ENCODE measurements at regions not wholly inside any gene's neighbourhood (a gene's known extent, or its start where the extent isn't known, plus 50 kb on each side); places are given as distances from the start of the nearest gene placed in this dataset.

DNA sequence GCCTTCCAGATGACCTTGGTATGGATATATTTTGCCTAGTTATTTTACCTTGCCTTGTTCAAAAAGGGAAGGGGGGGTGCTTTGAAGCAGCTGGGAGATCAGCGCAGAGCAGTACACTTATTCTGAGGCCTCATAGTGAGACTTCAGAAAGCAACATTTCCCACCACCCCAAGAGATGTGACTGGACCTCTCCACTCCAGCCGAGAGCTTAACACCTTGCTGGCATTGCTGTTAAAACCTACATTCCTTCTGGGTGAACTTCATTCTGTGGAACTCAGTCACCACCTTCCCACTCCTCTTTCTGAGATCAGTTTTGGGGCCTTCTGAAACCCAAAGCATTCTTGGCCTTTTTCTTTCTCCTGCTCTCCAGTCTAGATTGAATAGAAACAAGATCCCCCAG is 148.7 kb downstream of the BARHL2 start:
- no peaks in the 10 kb centered on the region for H3K79me2 ChIP-seq (ENCODE audit: insufficient read depth, low read length)
- H2AFZ ChIP-seq (ENCODE audit: low read depth, low read length, poor library complexity, severe bottlenecking) = no peak overlapping the region
- ChIA-PET RAD21 (ENCODE audit: low non-redundant PET in 1 of 2, low total read pairs in 2 of 2, uncharacterized antibody in 2 of 2, unreplicated experiment in 2 of 2) (no interaction called here), CTCF (interaction anchor here (1.5 to 2.7 kb wide), 3 partner anchors 11 to 48 kb away, joined by 4 to 14 read pairs (median 11); no protein-coding TSS in a partner anchor), POLR2A (no interaction called here)
- no peak for ATAC-seq
- H3K4me3 ChIP-seq (replicated peaks in 1 of 2; ENCODE audit: low read depth in 1 of 2, low read length in 2 of 2) = no peak overlapping the region
- H3K4me2 ChIP-seq (ENCODE audit: low read length) = no peak overlapping the region
- H3K9me3 ChIP-seq (ENCODE audit: control insufficient read depth in 1 of 2, insufficient read depth in 1 of 2, low read depth in 1 of 2, low read length in 2 of 2) = no peaks in the 10 kb centered on the region
- H3K27me3 ChIP-seq (ENCODE audit: insufficient read depth, low read length) = peaks cover 29% of the 10 kb centered on the region
- no peak for DNase-seq (ENCODE audit: low read depth, low spot score)
- no peaks in the 10 kb centered on the region for H3K36me3 ChIP-seq (ENCODE audit: control insufficient read depth in 1 of 2, insufficient read depth in 2 of 2, low read length in 2 of 2)
- H3K27ac ChIP-seq (ENCODE audit: low read depth, low read length) = no peak overlapping the region
- no TSS peak for BruUV-seq (replicated peaks)
- TF ChIP-seq ZNF274 (IDR thresholded peaks at IDR 0.05; ENCODE audit: low read depth, low read length) (no peak), CEBPB (IDR thresholded peaks at IDR 0.05; ENCODE audit: low read depth) (no peak), SP1 (IDR thresholded peaks at IDR 0.05; ENCODE audit: low read depth) (no peak), EZH2phosphoT487 (IDR thresholded peaks at IDR 0.05; ENCODE audit: borderline replicate concordance) (no peak), POLR2A (IDR thresholded peaks at IDR 0.05; ENCODE audit: borderline replicate concordance, extremely low read depth, insufficient read depth, insufficient read length) (no peak)
- TF ChIP-seq, protein P1, sequence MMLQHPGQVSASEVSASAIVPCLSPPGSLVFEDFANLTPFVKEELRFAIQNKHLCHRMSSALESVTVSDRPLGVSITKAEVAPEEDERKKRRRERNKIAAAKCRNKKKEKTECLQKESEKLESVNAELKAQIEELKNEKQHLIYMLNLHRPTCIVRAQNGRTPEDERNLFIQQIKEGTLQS (IDR thresholded peaks at IDR 0.05) = no peak
- no peaks in the 10 kb centered on the region for H3K4me1 ChIP-seq (ENCODE audit: control insufficient read depth in 1 of 2, insufficient read depth in 2 of 2, low read length in 2 of 2)
- intact Hi-C loops (cut with micrococcal nuclease) = no loop called here
- no peak overlapping the region for H3K9ac ChIP-seq (ENCODE audit: low read length)
- no peaks in the 10 kb centered on the region for H4K20me1 ChIP-seq (ENCODE audit: insufficient read depth)
- no peaks in the 10 kb centered on the region for H3K9me2 ChIP-seq (ENCODE audit: insufficient read depth)

DNA sequence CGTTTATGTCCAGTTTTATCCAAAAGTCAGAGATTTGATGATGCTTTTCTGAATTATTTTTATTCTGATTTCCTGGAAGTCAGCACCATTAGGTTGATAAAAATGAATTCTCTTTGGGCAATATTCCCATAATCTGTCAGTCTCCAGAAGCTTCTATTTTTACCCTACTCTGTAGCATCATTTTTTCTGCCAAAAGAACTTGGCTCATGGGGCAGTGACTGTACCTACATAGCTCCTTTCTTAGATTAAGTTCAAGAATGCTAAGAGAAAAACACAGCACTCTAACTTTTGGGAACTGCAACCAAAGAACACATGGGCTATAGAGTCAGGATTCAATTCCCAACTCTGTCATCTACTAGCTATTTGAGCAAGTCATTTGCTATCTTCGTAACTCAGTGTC is 152.9 kb downstream of the BARHL2 start:
- CTCF ChIA-PET = interaction anchor here (1.4 kb wide), 1 partner anchor 15 kb away, joined by 5 read pairs; no protein-coding TSS in a partner anchor
- RAD21 ChIA-PET (ENCODE audit: low non-redundant PET in 1 of 2, low total read pairs in 2 of 2, uncharacterized antibody in 2 of 2, unreplicated experiment in 2 of 2) = no interaction called here
- POLR2A ChIA-PET = no interaction called here
- Histone ChIP-seq H2AFZ (ENCODE audit: low read depth, low read length, poor library complexity, severe bottlenecking) (no peak overlapping the region), H3K4me2 (ENCODE audit: low read length) (no peak overlapping the region), H3K79me2 (ENCODE audit: insufficient read depth, low read length) (no peaks in the 10 kb centered on the region), H3K36me3 (ENCODE audit: control insufficient read depth in 1 of 2, insufficient read depth in 2 of 2, low read length in 2 of 2) (no peaks in the 10 kb centered on the region), H3K4me1 (ENCODE audit: control insufficient read depth in 1 of 2, insufficient read depth in 2 of 2, low read length in 2 of 2) (no peaks in the 10 kb centered on the region), H3K9ac (ENCODE audit: low read length) (no peak overlapping the region), H3K9me3 (ENCODE audit: control insufficient read depth in 1 of 2, insufficient read depth in 1 of 2, low read depth in 1 of 2, low read length in 2 of 2) (no peaks in the 10 kb centered on the region), H3K27ac (ENCODE audit: low read depth, low read length) (no peak overlapping the region), H3K27me3 (ENCODE audit: insufficient read depth, low read length) (peaks cover 44% of the 10 kb centered on the region), H4K20me1 (ENCODE audit: insufficient read depth) (no peaks in the 10 kb centered on the region), H3K4me3 (replicated peaks in 1 of 2; ENCODE audit: low read depth in 1 of 2, low read length in 2 of 2) (no peak overlapping the region), H3K9me2 (ENCODE audit: insufficient read depth) (no peaks in the 10 kb centered on the region)
- BruUV-seq (replicated peaks) = no TSS peak
- TF ChIP-seq MAX (IDR thresholded peaks at IDR 0.05) (no peak), FOSL1 (IDR thresholded peaks at IDR 0.05; ENCODE audit: low read depth) (no peak), ELF1 (IDR thresholded peaks at IDR 0.05; ENCODE audit: borderline replicate concordance, low read depth) (no peak), SRF (IDR thresholded peaks at IDR 0.05; ENCODE audit: low read depth) (no peak), CBX3 (IDR thresholded peaks at IDR 0.05; ENCODE audit: low read depth) (no peak), EZH2phosphoT487 (IDR thresholded peaks at IDR 0.05; ENCODE audit: borderline replicate concordance) (no peak), POLR2A (IDR thresholded peaks at IDR 0.05; ENCODE audit: borderline replicate concordance, extremely low read depth, insufficient read depth, insufficient read length) (no peak), JUND (IDR thresholded peaks at IDR 0.05) (no peak), CTCF (IDR thresholded peaks at IDR 0.05 in 2 of 3, conservative IDR thresholded peaks at IDR 0.05 in 1 of 3; ENCODE audit: borderline replicate concordance in 1 of 3, insufficient read depth in 1 of 3, low read depth in 2 of 3, low read length in 2 of 3) (no peak), ZFX (IDR thresholded peaks at IDR 0.05) (no peak), RAD21 (IDR thresholded peaks at IDR 0.05; ENCODE audit: low read depth) (no peak), REST (IDR thresholded peaks at IDR 0.05; ENCODE audit: low read depth) (no peak), POLR2AphosphoS5 (IDR thresholded peaks at IDR 0.05; ENCODE audit: low read depth, low read length) (no peak), CEBPB (IDR thresholded peaks at IDR 0.05; ENCODE audit: low read depth) (no peak), ZNF274 (IDR thresholded peaks at IDR 0.05; ENCODE audit: low read depth, low read length) (no peak)
- DNase-seq (ENCODE audit: low read depth, low spot score) (no peak), ATAC-seq (no peak)
- intact Hi-C loops (cut with micrococcal nuclease) = no loop called here
